ENCODE measurements at regions not wholly inside any gene's neighbourhood (a gene's known extent, or its start where the extent isn't known, plus 50 kb on each side); places are given as distances from the start of the nearest gene placed in this dataset.
A peak's percentile ranks its signal among the peaks of the same experiment; 100 is the strongest.
"Not testable (repeated sequence)": the region's sequence is repeated elsewhere in the genome, so short reads cannot be mapped to it uniquely, and the experiment has no call there.

- DNase-seq (ENCODE audit: low read depth in 3 of 3, low spot score in 2 of 3) = not testable (repeated sequence)
Measured at GRCh38 chr21:5101749-5102148, 5419.6 kb upstream of the TPTE start.

GRCh38 chr21:5103880-5104561, 5417.4 kb upstream of the TPTE start:
- DNase-seq (ENCODE audit: low read depth in 3 of 3, low spot score in 2 of 3) = not testable (repeated sequence)

GRCh38 chr21:5104562-5104928, 5416.8 kb upstream of the TPTE start:
- not testable (repeated sequence) for DNase-seq (ENCODE audit: low read depth in 3 of 3, low spot score in 2 of 3)

- not testable (repeated sequence) for DNase-seq (ENCODE audit: low read depth in 3 of 3, low spot score in 2 of 3)
Measured at GRCh38 chr21:5105939-5106708, 5415.3 kb upstream of the TPTE start.

- DNase-seq (ENCODE audit: low read depth in 3 of 3, low spot score in 2 of 3) = not testable (repeated sequence)
Measured at GRCh38 chr21:5106767-5107464, 5414.5 kb upstream of the TPTE start.

GRCh38 chr21:5107637-5108036, 5413.7 kb upstream of the TPTE start:
- DNase-seq (ENCODE audit: low read depth in 3 of 3, low spot score in 2 of 3) = not testable (repeated sequence)

- DNase-seq (ENCODE audit: low read depth in 3 of 3, low spot score in 2 of 3) = not testable (repeated sequence)
Measured at GRCh38 chr21:5108048-5108775, 5413.2 kb upstream of the TPTE start.

- DNase-seq (ENCODE audit: low read depth in 3 of 3, low spot score in 2 of 3) = not testable (repeated sequence)
Measured at GRCh38 chr21:5111197-5111596, 5410.2 kb upstream of the TPTE start.

GRCh38 chr21:5113092-5113491, 5408.3 kb upstream of the TPTE start:
- not testable (repeated sequence) for DNase-seq (ENCODE audit: low read depth in 3 of 3, low spot score in 2 of 3)

GRCh38 chr21:5114468-5114867, 5406.9 kb upstream of the TPTE start:
- DNase-seq (ENCODE audit: low read depth in 3 of 3, low spot score in 2 of 3) = not testable (repeated sequence)

GRCh38 chr21:5114893-5115645, 5406.3 kb upstream of the TPTE start:
- not testable (repeated sequence) for DNase-seq (ENCODE audit: low read depth in 3 of 3, low spot score in 2 of 3)

GRCh38 chr21:5115646-5116343, 5405.6 kb upstream of the TPTE start:
- DNase-seq (ENCODE audit: low read depth in 3 of 3, low spot score in 2 of 3) = not testable (repeated sequence)

GRCh38 chr21:5116344-5117123, 5404.8 kb upstream of the TPTE start:
- not testable (repeated sequence) for DNase-seq (ENCODE audit: low read depth in 3 of 3, low spot score in 2 of 3)

GRCh38 chr21:5117135-5117534, 5404.2 kb upstream of the TPTE start:
- DNase-seq (ENCODE audit: low read depth in 3 of 3, low spot score in 2 of 3) = not testable (repeated sequence)

GRCh38 chr21:5117666-5118295, 5403.6 kb upstream of the TPTE start:
- not testable (repeated sequence) for DNase-seq (ENCODE audit: low read depth in 3 of 3, low spot score in 2 of 3)

- DNase-seq (ENCODE audit: low read depth in 3 of 3, low spot score in 2 of 3) = not testable (repeated sequence)
Measured at GRCh38 chr21:5118296-5118679, 5403.1 kb upstream of the TPTE start.

GRCh38 chr21:5119179-5119578, 5402.2 kb upstream of the TPTE start:
- DNase-seq (ENCODE audit: low read depth in 3 of 3, low spot score in 2 of 3) = not testable (repeated sequence)

GRCh38 chr21:5121399-5121798, 5400.0 kb upstream of the TPTE start:
- peak; percentile 1 to 10 (median 5) for DNase-seq (ENCODE audit: low read depth in 3 of 3, low spot score in 2 of 3)

All from right renal cortex interstitium (tissue), 3 donors.